Muscle of leg (tissue), 3 donors: ENCODE measurements at regions not wholly inside any gene's neighbourhood (a gene's known extent, or its start where the extent isn't known, plus 50 kb on each side); places are given as distances from the start of the nearest gene placed in this dataset.

Source experiments
- DNase-seq: peaks from one replicate; pipeline ENCODE4 v3.0.0; 2013
- H3K27ac ChIP-seq: one replicate; pipeline ENCODE4 v1.5.1; 2013; ENCODE audit warnings: mild to moderate bottlenecking, low read length, control low read depth
- H3K27me3 ChIP-seq: one replicate; pipeline ENCODE4 v1.6.1; 2013; ENCODE audit warnings: low read length; ENCODE audit not compliant: control insufficient read depth, insufficient read depth
- H3K36me3 ChIP-seq: one replicate; pipeline ENCODE4 v1.6.1; 2013; ENCODE audit warnings: low read length; ENCODE audit not compliant: control insufficient read depth, insufficient read depth
- H3K4me1 ChIP-seq: one replicate; pipeline ENCODE4 v1.6.1; 2013; ENCODE audit warnings: low read length; ENCODE audit not compliant: control insufficient read depth, insufficient read depth
- H3K4me3 ChIP-seq: one replicate; pipeline ENCODE4 v1.5.1; 2013; ENCODE audit warnings: low read length, control low read depth
- H3K9me3 ChIP-seq: replicated peaks from 2 replicates; pipeline ENCODE4 v1.6.1; 2013; ENCODE audit warnings: low read depth, low read length; ENCODE audit not compliant: control insufficient read depth
- WGBS: methylation state at CpG from one replicate; pipeline ENCODE4 v1.1.5; 2013; ENCODE audit warnings: missing lambda C conversion rate; ENCODE audit not compliant: insufficient coverage; 5-methylcytosine and 5-hydroxymethylcytosine counted together

GRCh38 chr18:7288544-7288943 is 57.7 kb downstream of the LRRC30 start:
- Histone ChIP-seq H3K36me3 (no peaks in the 10 kb centered on the region), H3K27me3 (no peaks in the 10 kb centered on the region), H3K9me3 (no peaks in the 10 kb centered on the region), H3K4me3 (no peak overlapping the region), H3K27ac (no peak overlapping the region), H3K4me1 (no peaks in the 10 kb centered on the region)
- DNase-seq = no peak
- WGBS = 52% methylated on average over 6 of the region's 6 CpGs

GRCh38 chr18:7290077-7290476 is 59.2 kb downstream of the LRRC30 start:
- Histone ChIP-seq H3K4me1 (no peaks in the 10 kb centered on the region), H3K27me3 (no peaks in the 10 kb centered on the region), H3K36me3 (no peaks in the 10 kb centered on the region), H3K4me3 (no peak overlapping the region), H3K27ac (no peak overlapping the region), H3K9me3 (no peaks in the 10 kb centered on the region)
- DNase-seq = no peak
- 43% methylated on average over 3 of the region's 3 CpGs for WGBS

GRCh38 chr18:7291046-7291445 is 60.2 kb downstream of the LRRC30 start:
- Histone ChIP-seq H3K4me3 (no peak overlapping the region), H3K4me1 (no peaks in the 10 kb centered on the region), H3K36me3 (no peaks in the 10 kb centered on the region), H3K27me3 (no peaks in the 10 kb centered on the region), H3K27ac (no peak overlapping the region), H3K9me3 (no peaks in the 10 kb centered on the region)
- DNase-seq = no peak
- no CpG with 5 or more reads among the region's 3 CpGs for WGBS

- H3K36me3 ChIP-seq = no peaks in the 10 kb centered on the region
- DNase-seq = no peak
- no peak overlapping the region for H3K27ac ChIP-seq
- no peaks in the 10 kb centered on the region for H3K4me1 ChIP-seq
- H3K27me3 ChIP-seq = no peaks in the 10 kb centered on the region
- H3K9me3 ChIP-seq = peaks cover 10% of the 10 kb centered on the region
- H3K4me3 ChIP-seq = no peak overlapping the region
These were observed 67.3 kb downstream of the LRRC30 start for GRCh38 chr18:7298149-7298548.

GRCh38 chr18:7301094-7301493 is 70.2 kb downstream of the LRRC30 start:
- no peaks in the 10 kb centered on the region for H3K27me3 ChIP-seq
- no peaks in the 10 kb centered on the region for H3K36me3 ChIP-seq
- WGBS = 100% methylated on average over 1 of the region's 1 CpG
- no peaks in the 10 kb centered on the region for H3K4me1 ChIP-seq
- H3K4me3 ChIP-seq = no peak overlapping the region
- no peak for DNase-seq
- H3K27ac ChIP-seq = no peak overlapping the region
- H3K9me3 ChIP-seq = peaks cover 10% of the 10 kb centered on the region

GRCh38 chr18:7303316-7304060 is 72.6 kb downstream of the LRRC30 start:
- H3K27ac ChIP-seq = no peak overlapping the region
- WGBS = 33% methylated on average over 1 of the region's 4 CpGs

GRCh38 chr18:7304061-7304370 is 73.1 kb downstream of the LRRC30 start:
- Histone ChIP-seq H3K36me3 (no peaks in the 10 kb centered on the region), H3K27me3 (no peaks in the 10 kb centered on the region), H3K9me3 (peaks cover 8% of the 10 kb centered on the region), H3K4me1 (no peaks in the 10 kb centered on the region), H3K4me3 (no peak overlapping the region), H3K27ac (no peak overlapping the region)
- 70% methylated on average over 2 of the region's 6 CpGs for WGBS
- no peak for DNase-seq

More at GRCh38 chr18:7303316-7304060, 72.6 kb downstream of the LRRC30 start:
- no peak for DNase-seq
- H3K4me3 ChIP-seq = no peak overlapping the region
- H3K27me3 ChIP-seq = no peaks in the 10 kb centered on the region
- no peaks in the 10 kb centered on the region for H3K4me1 ChIP-seq
- peaks cover 8% of the 10 kb centered on the region for H3K9me3 ChIP-seq
- H3K36me3 ChIP-seq = no peaks in the 10 kb centered on the region

GRCh38 chr18:7305416-7305815 is 74.5 kb downstream of the LRRC30 start:
- WGBS = 69% methylated on average over 6 of the region's 9 CpGs

GRCh38 chr18:7307030-7307429 is 76.1 kb downstream of the LRRC30 start:
- Histone ChIP-seq H3K27ac (peak overlapping the region; percentile 42), H3K9me3 (no peaks in the 10 kb centered on the region), H3K36me3 (no peaks in the 10 kb centered on the region), H3K27me3 (no peaks in the 10 kb centered on the region), H3K4me3 (no peak overlapping the region), H3K4me1 (no peaks in the 10 kb centered on the region)
- peak; percentile 73 for DNase-seq
- 25% methylated on average over 2 of the region's 6 CpGs for WGBS

More at GRCh38 chr18:7305416-7305815, 74.5 kb downstream of the LRRC30 start:
- H3K4me3 ChIP-seq = no peak overlapping the region
- no peak overlapping the region for H3K27ac ChIP-seq
- no peaks in the 10 kb centered on the region for H3K27me3 ChIP-seq
- peaks cover 5% of the 10 kb centered on the region for H3K9me3 ChIP-seq
- no peaks in the 10 kb centered on the region for H3K4me1 ChIP-seq
- no peak for DNase-seq
- no peaks in the 10 kb centered on the region for H3K36me3 ChIP-seq

GRCh38 chr18:7307526-7307925 is 76.6 kb downstream of the LRRC30 start:
- no peaks in the 10 kb centered on the region for H3K36me3 ChIP-seq
- H3K4me1 ChIP-seq = no peaks in the 10 kb centered on the region
- 82% methylated on average over 5 of the region's 8 CpGs for whole genome bisulfite sequencing
- DNase-seq = peak; percentile 73
- no peak overlapping the region for H3K27ac ChIP-seq
- no peaks in the 10 kb centered on the region for H3K27me3 ChIP-seq
- H3K4me3 ChIP-seq = no peak overlapping the region
- no peaks in the 10 kb centered on the region for H3K9me3 ChIP-seq

GRCh38 chr18:7317804-7318231 is 86.9 kb downstream of the LRRC30 start:
- Histone ChIP-seq H3K27me3 (no peaks in the 10 kb centered on the region), H3K9me3 (no peaks in the 10 kb centered on the region), H3K4me1 (no peaks in the 10 kb centered on the region), H3K27ac (no peak overlapping the region), H3K4me3 (no peak overlapping the region), H3K36me3 (no peaks in the 10 kb centered on the region)
- DNase-seq = no peak
- WGBS = 86% methylated on average over 5 of the region's 6 CpGs
